ENCODE measurements at regions not wholly inside any gene's neighbourhood (a gene's known extent, or its start where the extent isn't known, plus 50 kb on each side); places are given as distances from the start of the nearest gene placed in this dataset.

DNA sequence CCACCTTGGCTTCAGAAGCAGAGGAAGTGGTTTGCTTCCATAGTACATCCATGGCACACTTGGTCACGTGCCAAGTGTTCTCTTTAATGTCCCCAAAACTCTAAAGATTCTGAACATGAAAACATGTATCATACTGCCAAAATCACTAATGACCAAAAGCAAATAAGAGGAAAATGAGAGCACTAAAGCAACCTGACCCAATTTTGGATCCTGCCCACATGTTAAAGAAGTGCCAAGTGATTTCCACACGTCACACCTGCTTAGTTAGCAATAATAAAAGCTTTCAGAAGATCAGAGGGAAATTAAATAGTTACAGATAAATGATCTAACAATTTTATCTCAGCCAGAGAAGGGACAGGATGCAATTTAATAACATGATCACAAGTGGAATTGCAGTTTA lies 1170.0 kb downstream of the XPNPEP1 start:
- no peak for DNase-seq

DNA sequence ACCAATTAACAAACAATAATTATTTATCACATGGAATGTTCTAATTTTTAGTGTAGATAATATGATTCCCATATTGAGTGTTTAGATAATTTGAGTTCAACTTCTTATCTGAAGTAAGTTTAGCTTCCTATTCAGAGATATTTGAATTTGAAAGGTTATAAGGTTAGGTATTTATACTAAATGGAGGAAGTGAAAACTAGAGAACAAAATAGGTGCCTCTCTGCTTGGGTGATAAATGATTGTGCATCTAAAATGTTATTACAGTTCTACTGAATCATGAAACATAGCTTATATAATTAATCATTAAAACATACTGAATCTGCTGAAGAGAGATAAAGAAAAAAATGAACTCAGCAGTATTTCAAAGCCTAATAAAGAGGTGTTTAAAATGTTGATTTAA lies 1174.3 kb downstream of the XPNPEP1 start:
- no peak for DNase-seq

DNA sequence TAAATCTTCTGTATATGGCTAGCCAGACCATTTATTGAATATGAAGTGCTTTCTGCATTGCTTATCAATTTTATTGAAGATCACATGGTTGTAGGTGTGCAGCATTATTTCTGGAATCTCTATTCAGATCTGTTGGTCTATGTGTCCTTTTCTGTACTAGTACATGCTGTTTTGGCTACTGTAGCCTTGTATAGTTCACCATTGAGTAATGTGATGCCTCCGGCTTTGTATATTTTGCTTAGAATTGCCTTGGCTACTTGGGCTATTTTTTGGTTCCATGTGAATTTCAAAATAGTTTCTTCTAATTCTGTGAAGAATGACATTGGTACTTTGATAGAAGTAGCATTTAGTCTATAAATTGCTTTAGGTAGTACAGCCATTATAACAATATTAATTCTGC lies 1187.2 kb downstream of the XPNPEP1 start:
- DNase-seq, result no peak

DNA sequence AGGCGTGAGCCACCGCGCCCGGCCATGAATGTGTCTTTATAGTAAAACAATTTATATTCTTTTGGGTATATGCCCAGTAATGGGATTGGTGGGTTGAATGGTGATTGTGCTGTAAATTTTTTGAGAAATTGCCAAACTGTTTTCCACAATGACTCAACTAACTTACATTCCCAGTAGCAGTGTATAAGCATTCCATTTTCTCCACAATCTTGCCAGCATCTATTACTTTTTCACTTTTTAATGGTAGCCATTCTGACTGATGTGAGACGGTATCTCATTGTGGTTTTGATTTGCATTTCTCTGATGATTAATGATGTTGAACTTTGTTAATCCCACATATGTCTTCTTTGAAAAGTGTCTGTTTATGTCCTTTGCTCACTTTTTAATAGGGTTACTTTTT lies 1187.9 kb downstream of the XPNPEP1 start:
- no peak for DNase-seq

DNA sequence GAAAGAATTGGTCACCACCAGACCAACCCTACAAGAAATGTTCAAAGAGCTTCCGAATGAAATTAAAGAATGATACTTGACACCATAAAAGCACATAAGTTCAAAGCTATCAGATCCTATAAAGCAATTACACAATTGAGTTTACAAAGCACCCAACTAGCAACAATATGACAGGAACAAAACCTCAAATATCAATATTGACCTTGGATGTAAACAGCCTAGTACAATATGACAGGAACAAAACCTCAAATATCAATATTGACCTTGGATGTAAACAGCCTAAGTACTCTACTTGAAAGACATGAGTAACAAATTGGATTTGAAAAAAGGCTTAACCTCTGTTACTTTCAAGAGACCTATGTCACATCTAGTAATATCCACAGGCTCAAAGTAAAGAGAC lies 1201.4 kb downstream of the XPNPEP1 start:
- DNase-seq, result no peak

DNA sequence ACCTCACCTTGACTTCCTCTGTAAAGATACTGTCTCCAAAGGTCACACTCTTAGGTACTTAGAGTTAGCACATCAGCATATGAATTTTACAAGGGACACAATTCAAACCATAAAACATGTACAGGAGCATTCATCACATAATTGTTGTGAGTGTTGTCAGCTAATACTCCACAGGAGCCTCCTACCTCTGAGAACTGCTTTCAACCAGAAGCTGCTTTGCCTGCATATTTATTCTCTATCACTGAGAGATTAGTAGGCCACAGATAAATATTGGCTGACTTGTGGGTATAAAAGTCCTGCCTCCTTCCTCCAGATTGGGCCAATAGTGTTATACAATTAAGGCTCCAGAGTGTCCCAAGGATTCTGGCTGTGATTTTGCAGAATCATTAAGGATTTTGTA lies 1207.0 kb downstream of the XPNPEP1 start:
- DNase-seq, result no peak

DNA sequence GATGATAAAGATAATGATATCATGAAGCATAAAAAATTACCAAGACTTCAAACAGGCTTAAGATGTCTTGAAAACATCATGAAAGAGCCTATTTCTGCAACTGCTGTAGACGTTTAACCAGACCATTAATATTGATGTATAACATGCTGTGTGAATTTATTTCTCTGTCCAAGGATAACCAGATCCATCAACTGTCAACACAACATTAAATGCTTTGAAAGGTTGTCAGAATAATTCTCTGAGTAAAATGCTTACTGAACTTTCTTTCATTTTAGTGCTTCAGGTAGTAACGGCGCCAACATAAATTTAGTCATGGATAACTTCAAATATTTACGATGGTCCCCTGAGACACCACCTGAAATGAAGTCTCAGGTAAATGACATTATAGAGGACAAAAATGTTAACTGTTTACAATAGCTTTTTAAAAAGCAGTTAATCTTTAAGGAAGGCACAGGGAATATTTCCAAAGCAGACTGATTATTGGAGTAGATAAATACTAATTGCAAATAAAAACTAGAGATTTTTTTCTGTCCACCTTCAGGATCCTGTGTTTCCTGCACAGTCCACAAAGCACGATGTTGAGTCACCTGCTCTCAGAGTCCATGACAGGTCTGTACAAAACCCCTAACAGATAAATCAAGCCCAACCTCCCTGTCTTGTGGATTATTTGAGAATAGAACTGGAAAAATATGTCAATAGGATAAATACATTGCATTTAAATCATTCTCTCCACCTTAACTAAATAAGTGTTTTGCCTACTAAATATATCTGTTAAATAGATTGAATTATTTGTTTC lies 1213.2 kb downstream of the XPNPEP1 start:
- no peak for DNase-seq

DNA sequence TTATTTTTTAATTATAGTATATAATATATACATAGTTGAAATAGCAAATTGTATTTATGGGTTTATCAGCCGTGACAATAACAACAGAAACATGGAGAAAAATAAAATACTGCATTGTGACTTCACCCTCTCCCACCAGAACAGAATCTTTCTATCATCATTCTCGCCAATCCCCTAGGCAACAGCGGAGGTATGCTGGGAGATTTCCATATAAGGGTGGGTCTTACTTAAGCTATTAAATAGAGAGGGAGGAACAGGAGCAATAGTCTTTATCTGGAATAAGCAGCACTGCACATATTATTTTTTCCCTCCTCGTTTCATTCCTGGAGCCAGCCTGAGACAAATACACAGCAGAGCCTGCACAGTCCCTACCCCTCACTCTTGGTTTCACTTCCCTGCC lies 1214.9 kb downstream of the XPNPEP1 start:
- no peak for DNase-seq

DNA sequence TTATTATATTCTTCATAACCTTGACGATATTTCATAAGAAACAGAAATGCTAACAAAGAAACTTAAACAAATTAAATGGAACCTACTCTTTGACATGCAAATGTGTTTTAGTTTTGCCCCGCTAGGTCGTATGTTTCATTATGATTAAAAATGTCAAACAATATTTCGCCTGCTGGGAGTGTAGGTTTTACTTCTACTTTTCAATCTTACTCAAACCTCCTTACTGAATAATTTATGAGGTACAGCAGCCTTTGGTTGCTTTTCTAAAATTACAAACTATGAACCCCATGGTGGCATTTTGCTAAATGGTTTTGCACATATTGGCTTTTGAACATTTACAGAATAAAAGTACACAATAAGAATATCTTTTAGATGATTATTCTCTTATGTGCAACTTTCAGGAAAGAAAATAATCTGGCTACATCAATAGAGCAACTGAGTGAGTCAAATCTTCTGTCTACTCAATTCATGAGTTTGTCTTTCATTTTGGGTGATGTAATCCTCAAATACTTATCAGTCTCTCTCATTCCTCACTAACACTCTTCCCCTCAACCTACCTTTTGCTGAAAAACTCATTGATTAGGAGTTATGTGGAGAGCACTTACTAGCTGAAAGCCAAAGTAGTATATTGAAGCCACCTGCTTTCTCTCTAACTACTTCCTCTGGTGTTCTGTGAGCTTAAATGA lies 1226.4 kb downstream of the XPNPEP1 start:
- no peak for DNase-seq

DNA sequence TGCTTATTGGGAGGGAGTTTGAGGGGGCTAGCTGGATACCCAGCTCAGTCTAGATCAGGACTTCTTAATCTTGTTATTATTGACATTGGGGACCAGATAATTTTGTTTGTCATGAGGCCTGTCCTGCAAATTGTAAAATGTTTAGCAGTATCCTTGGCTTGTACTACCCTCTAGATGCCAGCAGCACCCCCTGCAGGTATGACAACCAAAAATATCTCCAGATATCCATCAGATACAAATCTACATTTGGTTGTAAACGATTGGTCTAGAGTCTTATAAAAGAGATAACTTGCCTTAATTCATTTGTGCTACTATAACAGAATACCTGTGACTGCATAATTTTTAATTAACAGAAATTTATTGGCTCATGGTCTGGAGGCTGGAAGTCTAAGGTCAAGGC lies 1232.2 kb downstream of the XPNPEP1 start:
- DNase-seq, result no peak

DNA sequence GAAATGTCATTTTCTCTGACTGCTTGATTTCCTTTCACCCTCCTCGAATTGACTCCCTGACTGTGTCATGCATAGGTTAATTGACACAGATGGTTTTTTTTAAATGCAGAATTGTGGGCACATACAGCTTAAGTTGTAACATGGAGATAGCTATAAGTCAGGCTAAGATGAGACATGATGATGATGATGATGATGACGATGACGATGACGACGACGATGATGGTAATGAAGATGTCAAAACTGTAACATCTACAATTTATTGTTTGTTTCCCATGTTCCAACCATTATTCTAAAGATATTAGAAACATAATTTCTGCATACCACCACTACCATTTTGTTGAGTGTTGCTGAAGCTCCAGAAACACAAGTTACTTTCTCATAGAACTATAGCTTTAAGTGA lies 1232.8 kb downstream of the XPNPEP1 start:
- no peak for DNase-seq

DNA sequence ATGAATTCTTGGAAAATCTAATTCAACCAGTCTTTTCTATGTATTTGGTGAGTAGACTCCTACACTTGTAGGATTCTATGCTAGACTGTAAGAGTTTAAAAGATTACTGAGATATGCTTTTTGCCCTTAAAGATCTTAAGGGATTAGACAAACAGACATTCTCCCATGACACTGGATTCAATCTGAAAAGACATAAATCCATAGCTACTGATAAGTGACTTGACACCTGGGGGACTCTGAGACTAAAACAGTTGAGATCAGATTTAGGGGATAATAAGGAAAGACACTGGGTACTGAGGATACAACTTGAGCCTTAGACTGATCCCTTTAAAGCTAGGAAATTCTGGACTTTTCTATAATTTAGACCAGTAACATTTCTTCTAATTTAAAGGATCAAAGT lies 1233.4 kb downstream of the XPNPEP1 start:
- DNase-seq, result no peak

DNA sequence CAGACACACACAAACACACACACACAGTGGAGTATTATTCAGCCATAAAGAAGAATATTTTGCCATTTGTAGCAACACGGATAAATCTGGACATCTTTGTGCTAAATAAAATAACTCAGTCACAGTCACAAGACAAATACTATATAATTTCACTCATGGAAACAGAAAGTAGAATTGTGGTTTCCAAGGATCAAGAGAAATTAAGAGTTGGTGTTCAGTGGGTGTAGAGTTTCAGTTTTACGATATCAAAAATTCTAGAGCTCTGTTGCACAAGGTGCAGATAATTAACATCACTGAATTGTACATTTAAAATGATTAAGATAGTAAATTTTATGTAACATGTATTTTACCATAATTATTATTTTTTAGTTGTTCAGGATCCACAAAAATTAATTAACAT lies 1235.0 kb downstream of the XPNPEP1 start:
- no peak for DNase-seq

DNA sequence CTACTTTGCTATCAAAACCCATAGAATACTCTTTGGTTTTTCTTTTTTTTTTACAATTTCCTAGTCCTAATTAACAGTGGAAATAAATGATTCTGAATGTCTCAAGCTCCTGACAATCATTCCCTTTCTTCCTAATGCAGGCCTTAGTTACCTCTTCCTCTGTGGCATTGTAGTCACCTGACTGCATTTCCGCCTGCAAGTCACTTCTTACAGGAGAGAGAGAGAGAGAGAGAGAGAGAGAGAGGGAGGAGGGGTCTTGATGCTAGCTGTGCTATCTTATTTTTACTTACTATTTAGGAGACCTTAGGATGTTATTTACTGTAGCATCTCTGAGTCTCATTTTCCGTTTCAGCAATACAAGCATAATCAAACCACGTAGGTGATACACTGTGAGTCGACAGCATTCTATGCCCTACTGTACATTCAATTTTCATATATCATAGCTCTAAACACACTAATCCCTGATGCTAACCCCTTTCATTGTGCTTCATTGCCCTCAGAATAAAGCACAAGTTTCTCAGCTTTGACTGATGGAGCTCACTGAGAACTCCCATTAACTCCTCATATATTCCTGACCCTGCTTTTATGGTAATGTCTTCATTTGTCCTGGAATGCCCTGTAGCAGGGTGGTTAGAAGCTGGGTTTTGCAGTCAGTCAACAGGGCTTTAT lies 1237.3 kb downstream of the XPNPEP1 start:
- no peak for DNase-seq

DNA sequence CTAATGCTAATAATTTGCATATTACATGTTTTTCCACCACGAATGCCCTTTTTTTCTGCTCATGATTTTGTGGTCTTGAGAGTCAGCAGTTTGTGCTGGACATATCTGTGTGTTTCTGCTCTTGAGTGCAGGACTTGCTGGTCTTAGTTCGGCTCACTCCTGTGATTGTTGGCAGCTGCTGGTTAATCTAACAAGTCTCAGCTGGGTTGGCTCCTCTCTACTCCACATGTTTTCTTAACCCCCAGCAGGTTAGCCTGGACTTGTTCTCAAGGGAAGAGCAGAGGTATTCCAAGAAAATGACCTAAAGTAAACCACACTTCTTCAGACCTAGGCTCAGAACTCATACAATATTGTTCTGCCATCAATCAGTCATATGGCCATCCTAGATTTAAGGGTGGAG lies 1238.9 kb downstream of the XPNPEP1 start:
- no peak for DNase-seq

DNA sequence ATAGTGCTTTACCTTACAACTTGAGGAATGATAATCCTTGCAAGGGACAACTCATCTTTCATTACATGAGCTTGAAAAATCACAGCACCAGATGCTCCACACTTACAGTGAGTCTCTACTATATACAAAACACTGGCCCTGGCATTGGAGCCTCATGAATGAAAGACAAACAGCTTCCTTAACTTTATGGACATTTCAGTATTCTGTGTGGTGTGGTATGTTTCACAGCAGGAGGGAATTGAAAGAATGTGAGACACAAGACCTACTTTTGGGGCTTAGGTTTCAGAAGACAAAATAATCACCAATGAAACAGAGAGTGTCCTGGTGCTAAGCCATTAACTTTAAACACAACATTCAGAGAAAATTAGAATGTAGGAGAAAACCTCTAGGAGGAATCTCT lies 1249.6 kb downstream of the XPNPEP1 start:
- DNase-seq, result no peak

DNA sequence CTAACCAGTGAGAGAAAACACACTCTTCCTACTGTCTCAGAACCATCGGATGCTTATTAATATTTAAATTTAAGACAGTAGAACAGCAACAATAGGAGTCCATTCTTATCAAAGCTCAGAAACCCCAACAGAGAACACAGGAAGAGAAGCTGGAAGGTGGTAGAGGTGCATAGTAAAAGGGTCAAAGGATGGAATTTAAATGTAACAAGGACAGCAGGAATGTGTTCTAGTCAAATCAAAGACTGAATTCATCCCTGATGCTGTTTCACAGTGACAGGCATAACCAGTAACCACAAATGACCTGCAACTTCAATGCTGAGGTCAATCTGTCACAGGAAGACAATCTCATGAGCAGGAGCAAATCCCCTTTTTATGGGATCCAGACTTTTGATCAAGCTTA lies 1259.7 kb downstream of the XPNPEP1 start:
- DNase-seq, result no peak

DNA sequence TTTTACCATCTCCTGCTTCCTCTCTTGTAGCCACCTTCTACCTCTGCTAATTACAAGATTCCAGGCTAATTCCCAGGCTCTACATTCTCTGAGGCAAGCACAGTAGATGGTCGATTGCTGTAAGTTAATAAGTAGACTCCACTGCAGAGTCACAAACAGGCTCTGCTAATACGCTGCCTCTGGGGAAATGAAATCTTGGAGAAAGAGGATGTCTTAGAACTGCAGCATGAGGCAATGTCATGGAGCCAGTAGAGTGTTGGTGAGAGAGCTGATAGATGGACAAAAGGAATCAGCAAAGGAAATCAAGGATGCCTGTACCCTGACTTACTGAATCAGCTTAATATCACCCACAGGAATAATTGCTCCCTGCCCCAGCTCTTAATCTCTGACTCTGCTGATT lies 1260.3 kb downstream of the XPNPEP1 start:
- no peak for DNase-seq

DNA sequence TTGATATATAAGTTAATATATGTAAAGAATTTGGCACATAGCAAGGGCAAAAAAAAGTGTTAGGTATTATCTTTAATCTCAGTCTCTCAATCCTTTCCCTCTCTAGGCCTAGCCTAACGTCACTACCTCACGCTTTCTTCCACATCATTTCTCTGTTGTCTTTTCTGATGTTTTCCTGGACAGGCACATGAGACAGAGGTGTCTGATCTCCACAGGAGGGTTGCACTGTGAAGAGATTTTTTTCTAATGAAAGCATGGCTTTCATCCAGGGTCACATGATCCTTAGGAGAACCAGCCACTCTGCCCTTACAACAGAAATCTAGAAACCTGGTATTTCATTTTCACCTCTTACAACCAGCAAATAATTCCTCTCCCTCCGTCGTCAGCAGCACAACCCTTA lies 1268.3 kb downstream of the XPNPEP1 start:
- no peak for DNase-seq

DNA sequence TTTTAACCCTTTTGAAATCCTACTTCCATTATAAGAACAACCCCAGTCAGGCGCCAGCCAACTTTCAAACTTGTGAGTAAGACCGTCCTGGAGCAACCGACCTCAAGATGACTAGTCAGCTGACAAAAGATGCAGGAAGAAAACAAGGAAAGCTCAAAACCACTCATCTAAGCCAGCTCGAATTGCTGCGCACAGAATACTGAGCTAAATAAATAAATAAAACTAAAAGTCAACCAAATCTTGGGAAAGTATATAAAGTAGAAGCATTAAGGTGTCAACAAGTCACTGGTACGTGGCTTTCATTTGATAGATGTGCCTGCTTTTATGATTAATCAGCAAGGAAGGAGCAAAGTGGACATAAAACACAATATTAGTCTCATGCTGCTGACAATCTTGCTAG lies 1269.8 kb downstream of the XPNPEP1 start:
- DNase-seq, result no peak

DNA sequence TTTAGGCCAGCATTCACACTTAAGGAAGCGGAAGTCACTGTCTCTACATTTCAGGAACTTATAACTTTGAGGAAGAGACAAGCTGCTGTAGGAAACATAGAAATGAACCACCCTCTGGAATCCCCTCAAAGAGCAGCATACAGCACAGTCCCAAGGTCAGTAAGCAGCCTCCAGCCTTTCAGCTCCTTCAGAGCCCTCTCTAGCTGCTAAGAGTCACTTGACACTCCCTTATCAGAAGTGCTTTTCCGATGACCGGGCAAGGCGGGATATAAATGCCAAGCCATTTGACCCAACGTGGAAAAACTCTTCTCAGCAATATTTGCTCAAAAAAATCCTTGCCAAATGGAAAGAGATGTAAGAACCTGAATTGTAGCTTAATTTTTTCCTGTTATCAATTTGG lies 1284.3 kb downstream of the XPNPEP1 start:
- no peak for DNase-seq

DNA sequence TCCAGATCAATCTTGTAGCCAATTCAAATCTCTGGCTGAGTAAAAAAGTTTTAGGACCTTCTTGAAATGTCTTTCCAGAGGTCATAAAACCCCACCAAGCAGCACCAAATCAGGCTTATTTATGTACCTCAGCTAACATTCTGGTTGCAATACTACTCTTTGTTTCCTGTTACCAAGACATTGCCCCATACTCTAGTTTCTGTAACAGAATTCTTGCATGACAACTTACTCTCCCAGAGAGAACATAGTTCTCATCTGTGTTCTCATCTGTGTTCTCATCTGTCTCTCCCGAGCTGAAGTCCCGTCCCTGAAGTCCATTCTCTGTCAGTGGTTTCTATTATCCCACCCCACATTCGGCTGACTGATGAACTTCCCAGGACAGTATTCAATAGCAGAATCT lies 1285.1 kb downstream of the XPNPEP1 start:
- DNase-seq, result no peak

DNA sequence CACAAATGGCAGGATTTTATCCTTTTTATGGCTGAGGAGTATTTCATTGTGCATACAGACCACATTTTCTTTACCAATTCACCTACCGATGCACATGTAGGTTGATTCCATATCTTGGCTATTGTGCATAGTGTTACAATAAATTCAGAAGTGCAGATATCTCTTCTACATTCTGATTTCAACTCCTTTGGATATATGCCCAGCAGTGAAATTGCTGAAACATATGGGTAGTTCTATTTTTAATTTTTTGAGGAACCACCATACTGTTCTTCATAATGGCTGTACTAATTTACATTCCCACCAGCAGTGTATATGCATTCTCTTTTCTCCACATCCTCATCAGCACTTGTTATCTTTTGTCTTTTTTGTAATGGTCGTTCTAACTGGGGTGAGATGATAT lies 1290.3 kb downstream of the XPNPEP1 start:
- DNase-seq, result no peak

DNA sequence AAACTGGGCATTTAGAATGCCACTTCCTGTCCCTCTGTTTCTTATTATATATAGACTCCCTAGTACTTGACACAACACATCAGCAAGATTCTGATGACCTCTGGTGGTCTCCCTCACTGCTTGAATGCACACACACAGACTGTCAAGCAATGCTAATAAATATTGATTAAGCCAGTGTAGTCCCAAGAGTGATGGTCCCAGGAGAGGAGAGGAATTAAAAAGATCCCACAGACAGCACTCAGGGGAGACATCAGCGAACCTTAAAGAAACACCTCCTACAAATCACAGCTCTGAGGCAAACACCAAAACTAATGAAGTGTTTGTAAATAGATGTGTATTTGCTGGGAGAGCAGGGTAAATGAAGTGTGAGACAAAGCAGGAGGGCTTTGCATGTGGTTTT lies 1291.2 kb downstream of the XPNPEP1 start:
- DNase-seq, result no peak
